Fibroblast of pulmonary artery (primary cell): ENCODE measurements at regions not wholly inside any gene's neighbourhood (a gene's known extent, or its start where the extent isn't known, plus 50 kb on each side); places are given as distances from the start of the nearest gene placed in this dataset.
A peak's percentile ranks its signal among the peaks of the same experiment; 100 is the strongest.

Experiments used
- DNase-seq: peaks from one replicate; pipeline ENCODE4 v3.0.0-alpha.2; 2010; ENCODE audit warnings: low read depth
- H3K4me3 ChIP-seq: replicated peaks from 2 replicates; pipeline ENCODE4 v1.5.1; 2011; ENCODE audit warnings: low read depth, mild to moderate bottlenecking, control low read depth, low read length, moderate library complexity
- TF ChIP-seq, protein P1 (sequence below): IDR thresholded peaks from 2 replicates; pipeline ENCODE4 v1.5.1; 2011; ENCODE audit warnings: mild to moderate bottlenecking, control low read depth, low read length, inconsistent platforms; ENCODE audit errors: missing control alignments

DNA sequence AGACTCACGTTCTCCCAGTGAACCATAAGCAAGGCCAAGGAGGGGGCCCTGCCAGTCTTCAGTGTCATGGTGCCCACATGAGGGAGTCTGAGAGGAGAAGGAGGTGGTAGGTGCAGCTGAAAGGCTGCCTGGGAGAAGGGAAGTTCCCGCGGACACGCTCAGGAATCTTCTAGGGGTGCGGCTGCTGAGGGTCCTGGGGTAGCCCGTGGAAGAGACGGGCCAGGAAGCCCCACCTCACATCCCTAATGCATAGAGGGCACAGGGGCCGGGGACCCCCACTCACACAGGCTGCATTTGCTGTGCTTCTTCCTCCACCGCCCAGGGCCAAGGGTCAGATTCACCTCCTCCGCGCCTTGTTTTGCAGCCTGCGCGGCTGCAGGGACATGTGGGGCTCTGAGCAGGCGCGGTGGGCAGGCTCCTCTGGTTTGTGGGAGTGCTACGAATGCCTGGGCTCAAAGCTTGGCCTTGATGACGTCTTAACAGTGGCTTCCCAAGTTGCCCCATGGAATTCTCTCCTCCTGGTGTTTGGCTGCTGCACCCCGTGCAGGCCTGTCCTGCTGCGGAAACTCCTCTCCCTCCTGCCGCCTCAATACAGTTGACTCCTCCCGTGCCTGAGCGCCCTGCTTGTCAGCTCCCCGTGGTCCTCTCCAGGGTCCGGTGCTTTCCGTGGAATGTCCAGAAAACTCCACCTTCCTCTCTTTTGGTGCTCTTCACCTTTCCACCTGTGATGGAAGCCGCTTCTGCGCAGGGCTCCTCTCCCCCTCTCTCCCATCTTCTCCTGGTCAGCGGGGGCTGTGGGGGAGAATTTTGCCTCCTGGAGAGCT lies 95.7 kb downstream of the VAPA start:
- TF ChIP-seq, protein P1, sequence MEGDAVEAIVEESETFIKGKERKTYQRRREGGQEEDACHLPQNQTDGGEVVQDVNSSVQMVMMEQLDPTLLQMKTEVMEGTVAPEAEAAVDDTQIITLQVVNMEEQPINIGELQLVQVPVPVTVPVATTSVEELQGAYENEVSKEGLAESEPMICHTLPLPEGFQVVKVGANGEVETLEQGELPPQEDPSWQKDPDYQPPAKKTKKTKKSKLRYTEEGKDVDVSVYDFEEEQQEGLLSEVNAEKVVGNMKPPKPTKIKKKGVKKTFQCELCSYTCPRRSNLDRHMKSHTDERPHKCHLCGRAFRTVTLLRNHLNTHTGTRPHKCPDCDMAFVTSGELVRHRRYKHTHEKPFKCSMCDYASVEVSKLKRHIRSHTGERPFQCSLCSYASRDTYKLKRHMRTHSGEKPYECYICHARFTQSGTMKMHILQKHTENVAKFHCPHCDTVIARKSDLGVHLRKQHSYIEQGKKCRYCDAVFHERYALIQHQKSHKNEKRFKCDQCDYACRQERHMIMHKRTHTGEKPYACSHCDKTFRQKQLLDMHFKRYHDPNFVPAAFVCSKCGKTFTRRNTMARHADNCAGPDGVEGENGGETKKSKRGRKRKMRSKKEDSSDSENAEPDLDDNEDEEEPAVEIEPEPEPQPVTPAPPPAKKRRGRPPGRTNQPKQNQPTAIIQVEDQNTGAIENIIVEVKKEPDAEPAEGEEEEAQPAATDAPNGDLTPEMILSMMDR, result no peak
- DNase-seq, result no peak
- no peak overlapping the region for H3K4me3 ChIP-seq

DNA sequence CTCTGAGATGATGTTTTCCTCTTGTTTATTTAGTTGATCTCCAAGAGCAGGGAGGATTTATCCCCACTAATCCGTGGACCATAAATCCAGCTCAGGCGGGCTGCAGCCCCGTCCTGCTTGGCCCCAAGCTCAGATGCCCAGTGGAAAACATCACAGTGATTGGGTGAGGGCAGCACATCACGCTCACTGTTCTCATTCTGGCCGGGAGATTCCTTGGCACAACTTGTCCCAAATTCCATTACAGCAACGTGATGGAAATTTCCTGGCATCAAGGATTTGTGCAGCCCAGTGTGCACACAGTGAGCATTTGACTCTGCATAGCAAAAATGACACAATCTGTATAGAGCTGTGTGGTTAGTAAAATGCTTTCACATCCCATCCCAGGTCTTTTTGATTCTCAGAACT lies 96.8 kb downstream of the VAPA start:
- peak; percentile 95 for DNase-seq
- H3K4me3 ChIP-seq, result no peak overlapping the region
- TF ChIP-seq, protein P1, result no peak

DNA sequence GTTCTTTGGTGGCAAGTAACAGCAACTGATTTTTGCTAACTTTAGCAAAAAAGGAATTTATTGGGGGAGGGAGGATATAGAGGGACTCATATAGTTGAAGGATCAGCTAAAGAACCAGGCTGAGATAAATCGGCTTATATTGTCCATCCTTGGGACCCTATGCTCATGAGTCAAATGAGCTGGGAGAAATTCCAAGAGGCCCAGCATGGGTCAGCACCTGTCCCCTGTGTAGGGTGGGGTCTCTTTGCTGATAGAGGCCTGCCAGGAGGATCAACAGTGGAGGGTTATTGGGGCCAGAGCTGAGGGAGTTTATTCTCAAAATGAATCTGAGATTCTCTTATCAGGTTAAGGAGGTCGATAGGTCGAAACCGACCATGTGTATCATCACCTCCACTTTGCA lies 97.2 kb downstream of the VAPA start:
- no peak overlapping the region for H3K4me3 ChIP-seq
- no peak for DNase-seq
- TF ChIP-seq, protein P1, result no peak

DNA sequence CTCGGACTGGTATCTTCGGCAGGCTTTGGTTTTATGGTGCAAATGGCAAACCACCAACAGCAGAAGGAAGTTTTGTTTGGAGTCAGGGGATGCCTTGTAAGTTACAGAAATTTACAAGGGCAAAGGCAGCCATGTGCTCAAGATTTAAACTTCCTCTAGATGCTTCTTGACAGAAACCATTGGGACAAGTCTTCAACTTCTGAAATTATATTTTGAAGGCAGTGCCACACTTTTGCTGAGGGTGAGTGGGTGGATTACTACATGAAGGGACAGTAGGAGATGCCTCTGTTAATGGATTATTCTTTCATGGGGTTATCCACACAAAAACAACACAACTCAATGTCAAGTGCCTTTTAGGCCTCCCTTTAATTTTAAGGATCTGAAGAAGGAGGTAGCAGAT lies 97.9 kb downstream of the VAPA start:
- no peak for DNase-seq
- no peak overlapping the region for H3K4me3 ChIP-seq
- TF ChIP-seq, protein P1, result no peak

DNA sequence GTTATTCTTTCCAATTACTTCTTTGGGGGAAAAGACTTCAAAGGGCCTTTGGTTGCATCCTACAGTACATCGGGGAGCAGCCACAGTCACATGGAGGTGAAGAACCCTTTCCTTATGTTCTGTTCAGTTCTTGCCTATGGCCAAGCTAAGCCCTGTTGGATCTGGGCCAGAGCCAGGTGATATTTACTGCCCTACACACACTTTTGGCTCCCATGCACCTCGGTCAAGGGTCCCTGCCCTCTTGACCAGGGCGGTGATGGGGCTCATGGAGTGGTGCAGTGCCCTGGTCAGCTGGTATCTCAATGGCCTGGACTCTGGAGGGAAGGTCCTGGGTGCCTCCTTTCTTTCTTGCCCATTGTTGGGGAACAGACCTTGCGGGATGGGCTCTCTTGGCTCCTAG lies 98.7 kb downstream of the VAPA start:
- no peak for DNase-seq
- TF ChIP-seq, protein P1, result no peak
- H3K4me3 ChIP-seq, result no peak overlapping the region

DNA sequence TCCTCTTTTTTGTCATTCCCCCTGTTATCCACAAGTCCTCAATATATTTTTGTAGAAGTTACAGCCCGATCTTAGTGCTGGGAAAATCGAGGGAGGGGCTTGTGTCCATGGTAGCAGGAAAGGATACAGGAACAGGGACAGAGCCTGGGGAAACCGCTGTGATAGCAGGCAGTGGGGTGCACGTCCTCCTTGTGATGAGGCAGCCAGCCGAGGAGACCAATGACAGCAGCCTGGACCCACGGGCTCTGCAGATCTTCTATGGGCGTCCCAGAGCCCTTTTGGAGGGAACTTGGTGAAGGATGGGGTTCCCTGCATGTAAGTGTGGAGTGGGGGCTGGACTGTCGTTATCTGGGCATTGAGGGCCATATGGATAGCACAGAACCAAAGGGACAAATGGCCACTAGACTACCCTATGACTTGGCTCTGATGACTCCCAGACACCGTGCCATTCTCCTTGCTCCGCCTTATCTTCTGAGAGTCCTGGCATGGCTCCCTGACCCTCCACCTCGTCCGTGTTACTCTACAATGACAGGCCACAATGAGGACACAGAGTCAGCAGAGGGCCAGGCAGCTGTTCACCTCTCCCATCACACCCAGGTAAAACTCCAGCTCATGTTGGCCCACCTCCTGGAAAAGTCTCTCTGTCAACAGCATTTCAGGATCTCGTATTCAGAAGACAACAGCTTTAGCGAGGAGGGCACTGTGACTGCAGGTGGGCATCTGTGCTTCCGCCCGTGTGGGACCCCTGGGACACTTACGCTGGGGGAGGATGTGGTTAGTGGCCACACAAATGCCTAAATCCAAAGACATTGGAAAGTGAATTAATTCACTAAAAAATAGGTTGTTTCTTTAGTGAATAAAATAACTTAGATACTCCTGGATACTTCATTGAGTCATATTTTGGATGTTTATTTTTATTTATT lies 100.1 kb downstream of the VAPA start:
- no peak overlapping the region for H3K4me3 ChIP-seq
- no peak for DNase-seq
- TF ChIP-seq, protein P1, result no peak
